Caco-2 (cell line): ENCODE measurements at regions not wholly inside any gene's neighbourhood (a gene's known extent, or its start where the extent isn't known, plus 50 kb on each side); places are given as distances from the start of the nearest gene placed in this dataset.

ENCODE experiments used
- BruUV-seq: library from RNA; stranded (reverse); fragments of 400-500 nt; replicated peaks from 2 replicates; lab custom pipeline; 2021; lab: Mats Ljungman, UMichigan
- CTCF ChIA-PET: fragments of 300-600 bp; sonication (Branson Sonifier 250); formaldehyde crosslinking; loops from one replicate; lab custom pipeline; 2022; ENCODE audit warnings: antibody characterized with exemption; lab: Charles Lee
- POLR2A ChIA-PET: fragments of 300-600 bp; sonication (Branson Sonifier 250); formaldehyde crosslinking; loops from one replicate; lab custom pipeline; 2022; ENCODE audit warnings: antibody characterized with exemption; lab: Charles Lee
- DNase-seq, 2 experiments: peaks; one replicate each; pipeline versions ENCODE4 v3.0.0 to v3.0.0-alpha.2; 2020 to 2022
- H3K27me3 ChIP-seq: replicated peaks from 2 replicates; pipeline ENCODE4 v1.6.0; 2011; ENCODE audit warnings: low read length; ENCODE audit not compliant: control insufficient read depth, insufficient read depth
- H3K36me3 ChIP-seq: 2 replicates; pipeline ENCODE4 v1.5.1; 2011; ENCODE audit warnings: low read length; ENCODE audit not compliant: control insufficient read depth, insufficient read depth
- H3K4me1 ChIP-seq: fragments of 250-450 bp; sonication (Bioruptor Pico); 2 replicates; pipeline ENCODE4 v1.5.1; 2020; ENCODE audit warnings: mild to moderate bottlenecking
- H3K4me3 ChIP-seq: 2 replicates; pipeline ENCODE4 v1.5.1; 2011; ENCODE audit warnings: low read depth, mild to moderate bottlenecking, control low read depth, low read length
- H3K9me3 ChIP-seq: fragments of 250-450 bp; sonication (Bioruptor Pico); 2 replicates; pipeline ENCODE4 v1.5.1; 2020; ENCODE audit warnings: mild to moderate bottlenecking, moderate library complexity
- H3K27ac Mint-ChIP-seq: one replicate; pipeline ENCODE4 v1.8.0; 2022; ENCODE audit warnings: mixed read lengths; ENCODE audit not compliant: unreplicated experiment
- H3K27me3 Mint-ChIP-seq: one replicate; pipeline ENCODE4 v1.8.0; 2022; ENCODE audit warnings: mixed read lengths; ENCODE audit not compliant: insufficient read depth, unreplicated experiment
- H3K36me3 Mint-ChIP-seq: one replicate; pipeline ENCODE4 v1.8.0; 2022; ENCODE audit warnings: mild to moderate bottlenecking, mixed read lengths; ENCODE audit not compliant: insufficient read depth, unreplicated experiment
- H3K4me1 Mint-ChIP-seq: one replicate; pipeline ENCODE4 v1.8.0; 2022; ENCODE audit warnings: low read depth, mixed read lengths; ENCODE audit not compliant: unreplicated experiment
- H3K4me3 Mint-ChIP-seq: one replicate; pipeline ENCODE4 v1.8.0; 2022; ENCODE audit warnings: mild to moderate bottlenecking, moderate library complexity, mixed read lengths; ENCODE audit not compliant: unreplicated experiment
- H3K9me3 Mint-ChIP-seq: one replicate; pipeline ENCODE4 v1.8.0; 2022; ENCODE audit warnings: mixed read lengths; ENCODE audit not compliant: unreplicated experiment
- intact Hi-C: fragments of 100-400 bp; cut with micrococcal nuclease; formaldehyde crosslinking; loops from one replicate; pipeline ENCODE4 v1.10.0; 2022; ENCODE audit not compliant: unreplicated experiment
- TF ChIP-seq, protein P1 (sequence below), 2 experiments: fragments of 200-600 bp in 1 of 2; IDR thresholded peaks; 1 replicate in 1 of 2; 2 replicates in 1 of 2; pipeline versions ENCODE4 v1.5.1 to v1.8.0; 2011 to 2022; ENCODE audit warnings: antibody characterized with exemption in 1 of 2, control low read depth in 1 of 2, inconsistent platforms in 1 of 2, low read depth in 1 of 2, low read length in 1 of 2, mild to moderate bottlenecking in 1 of 2, moderate library complexity in 1 of 2; ENCODE audit not compliant: insufficient read depth in 1 of 2, severe bottlenecking in 1 of 2, unreplicated experiment in 1 of 2

DNA sequence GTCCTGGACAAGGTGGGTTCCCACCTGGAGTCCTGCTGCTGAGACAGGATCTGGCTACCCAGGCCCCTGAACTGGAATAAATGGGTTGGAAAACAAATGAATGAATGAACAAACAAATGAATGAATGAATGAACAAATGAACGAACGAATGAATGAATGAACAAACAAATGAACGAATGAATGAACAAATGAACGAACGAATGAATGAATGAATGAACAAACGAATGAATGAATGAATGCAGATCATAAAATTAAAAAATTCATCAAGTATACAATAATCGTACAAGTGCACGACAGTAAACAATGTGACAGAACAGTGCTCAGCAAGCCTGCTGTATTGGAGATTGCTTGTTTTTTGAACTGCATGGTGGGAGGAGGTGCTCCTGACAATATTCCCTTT lies 2097.1 kb downstream of the MAT2B start:
- TF ChIP-seq, protein P1, sequence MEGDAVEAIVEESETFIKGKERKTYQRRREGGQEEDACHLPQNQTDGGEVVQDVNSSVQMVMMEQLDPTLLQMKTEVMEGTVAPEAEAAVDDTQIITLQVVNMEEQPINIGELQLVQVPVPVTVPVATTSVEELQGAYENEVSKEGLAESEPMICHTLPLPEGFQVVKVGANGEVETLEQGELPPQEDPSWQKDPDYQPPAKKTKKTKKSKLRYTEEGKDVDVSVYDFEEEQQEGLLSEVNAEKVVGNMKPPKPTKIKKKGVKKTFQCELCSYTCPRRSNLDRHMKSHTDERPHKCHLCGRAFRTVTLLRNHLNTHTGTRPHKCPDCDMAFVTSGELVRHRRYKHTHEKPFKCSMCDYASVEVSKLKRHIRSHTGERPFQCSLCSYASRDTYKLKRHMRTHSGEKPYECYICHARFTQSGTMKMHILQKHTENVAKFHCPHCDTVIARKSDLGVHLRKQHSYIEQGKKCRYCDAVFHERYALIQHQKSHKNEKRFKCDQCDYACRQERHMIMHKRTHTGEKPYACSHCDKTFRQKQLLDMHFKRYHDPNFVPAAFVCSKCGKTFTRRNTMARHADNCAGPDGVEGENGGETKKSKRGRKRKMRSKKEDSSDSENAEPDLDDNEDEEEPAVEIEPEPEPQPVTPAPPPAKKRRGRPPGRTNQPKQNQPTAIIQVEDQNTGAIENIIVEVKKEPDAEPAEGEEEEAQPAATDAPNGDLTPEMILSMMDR (IDR thresholded peaks at IDR 0.05; ENCODE audit: insufficient read depth in 1 of 2, low read depth in 1 of 2, low read length in 1 of 2, severe bottlenecking in 1 of 2, unreplicated experiment in 1 of 2) = no peak
- Histone ChIP-seq H3K36me3 (no peaks in the 10 kb centered on the region), H3K9me3 (no peaks in the 10 kb centered on the region), H3K4me1 (no peaks in the 10 kb centered on the region), H3K27me3 (no peaks in the 10 kb centered on the region), H3K4me3 (no peak overlapping the region)
- DNase-seq = no peak
- no peaks in the 10 kb centered on the region for H3K27me3 Mint-ChIP-seq
- no peaks in the 10 kb centered on the region for H3K9me3 Mint-ChIP-seq
- ChIA-PET POLR2A (no interaction called here), CTCF (no interaction called here)
- no peak overlapping the region for H3K4me3 Mint-ChIP-seq
- no TSS peak for BruUV-seq
- H3K27ac Mint-ChIP-seq = no peak overlapping the region
- intact Hi-C loops = no loop called here
- no peaks in the 10 kb centered on the region for H3K36me3 Mint-ChIP-seq
- H3K4me1 Mint-ChIP-seq = no peaks in the 10 kb centered on the region

DNA sequence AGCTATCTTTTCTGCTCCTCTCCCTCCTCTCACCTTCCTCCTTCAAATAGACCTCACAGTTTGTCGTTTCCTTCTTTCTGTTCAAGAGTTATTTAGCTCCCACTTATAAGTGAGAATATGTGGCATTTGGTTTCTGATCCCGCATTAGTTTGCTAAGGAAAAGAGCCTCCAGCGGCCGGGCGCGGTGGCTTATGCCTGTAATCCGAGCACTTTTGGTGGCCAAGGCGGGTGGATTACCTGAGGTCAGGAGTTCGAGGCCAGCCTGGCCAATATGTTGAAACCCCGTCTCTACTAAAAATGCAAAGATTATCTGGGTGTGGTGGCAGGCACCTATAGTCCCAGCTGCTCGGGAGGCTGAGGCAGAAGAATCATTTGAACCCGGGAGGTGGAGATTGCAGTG lies 2101.6 kb downstream of the MAT2B start:
- CTCF ChIA-PET = no interaction called here
- no peaks in the 10 kb centered on the region for H3K9me3 ChIP-seq
- H3K36me3 Mint-ChIP-seq = no peaks in the 10 kb centered on the region
- H3K9me3 Mint-ChIP-seq = no peaks in the 10 kb centered on the region
- no peaks in the 10 kb centered on the region for H3K4me1 ChIP-seq
- POLR2A ChIA-PET = no interaction called here
- no peaks in the 10 kb centered on the region for H3K36me3 ChIP-seq
- no peak overlapping the region for H3K27ac Mint-ChIP-seq
- no peaks in the 10 kb centered on the region for H3K4me1 Mint-ChIP-seq
- DNase-seq = no peak
- TF ChIP-seq, protein P1 (IDR thresholded peaks at IDR 0.05; ENCODE audit: insufficient read depth in 1 of 2, low read depth in 1 of 2, low read length in 1 of 2, severe bottlenecking in 1 of 2, unreplicated experiment in 1 of 2) = no peak
- H3K4me3 Mint-ChIP-seq = no peak overlapping the region
- no TSS peak for BruUV-seq
- intact Hi-C loops = no loop called here
- no peaks in the 10 kb centered on the region for H3K27me3 ChIP-seq
- no peaks in the 10 kb centered on the region for H3K27me3 Mint-ChIP-seq
- H3K4me3 ChIP-seq = no peak overlapping the region

DNA sequence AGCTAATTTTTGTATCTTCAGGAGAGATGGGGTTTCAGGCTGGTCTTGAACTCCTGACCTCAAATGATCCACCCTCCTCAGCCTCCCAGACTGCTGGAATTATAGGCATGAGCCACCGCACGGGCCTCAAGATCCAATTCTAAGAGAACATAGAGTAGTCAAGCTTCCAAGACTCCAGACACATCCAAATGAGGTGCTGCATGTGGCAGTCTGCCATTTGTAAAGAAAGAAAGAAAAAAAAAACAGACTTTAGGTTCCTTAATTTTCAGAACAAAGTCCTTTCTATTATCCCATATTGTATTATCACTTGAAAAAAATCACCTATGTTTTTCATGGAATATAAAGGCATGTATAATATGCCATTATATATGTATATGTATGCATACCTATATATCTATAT lies 2104.5 kb downstream of the MAT2B start:
- Mint-ChIP-seq H3K4me3 (no peak overlapping the region), H3K9me3 (no peaks in the 10 kb centered on the region), H3K4me1 (no peaks in the 10 kb centered on the region), H3K27me3 (no peaks in the 10 kb centered on the region), H3K27ac (no peak overlapping the region), H3K36me3 (no peaks in the 10 kb centered on the region)
- Histone ChIP-seq H3K36me3 (no peaks in the 10 kb centered on the region), H3K9me3 (no peaks in the 10 kb centered on the region), H3K4me1 (no peaks in the 10 kb centered on the region), H3K27me3 (no peaks in the 10 kb centered on the region), H3K4me3 (no peak overlapping the region)
- no TSS peak for BruUV-seq
- TF ChIP-seq, protein P1 (IDR thresholded peaks at IDR 0.05; ENCODE audit: insufficient read depth in 1 of 2, low read depth in 1 of 2, low read length in 1 of 2, severe bottlenecking in 1 of 2, unreplicated experiment in 1 of 2) = no peak
- DNase-seq = no peak
- intact Hi-C loops = no loop called here
- POLR2A ChIA-PET = no interaction called here
- CTCF ChIA-PET = no interaction called here
